NCI-H2107 (cell line): ENCODE measurements at regions not wholly inside any gene's neighbourhood (a gene's known extent, or its start where the extent isn't known, plus 50 kb on each side); places are given as distances from the start of the nearest gene placed in this dataset.

ENCODE experiments used
- DNase-seq: peaks from one replicate; lab custom pipeline; 2025; lab: John Stamatoyannopoulos, UW

DNA sequence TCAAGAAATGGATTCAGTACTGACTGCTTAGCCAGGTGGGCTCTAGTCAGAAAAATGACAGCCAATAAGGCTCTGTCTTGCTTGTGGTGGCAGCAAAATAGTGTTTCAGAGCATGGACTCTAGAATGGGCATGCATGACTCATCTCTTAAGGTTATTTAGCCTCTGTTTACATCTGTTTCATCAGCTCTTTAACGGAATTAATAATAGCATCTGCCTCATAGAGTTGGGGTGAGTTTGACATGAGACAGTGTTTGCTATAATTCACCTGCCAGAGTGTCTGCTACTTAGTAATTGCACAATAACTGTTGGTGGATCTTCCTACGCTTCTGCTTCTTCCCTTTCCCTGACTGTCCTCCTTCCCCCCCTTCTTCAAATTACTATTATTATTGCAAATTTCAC, 350.4 kb upstream of the SEMA6D start:
- DNase-seq = no peak

DNA sequence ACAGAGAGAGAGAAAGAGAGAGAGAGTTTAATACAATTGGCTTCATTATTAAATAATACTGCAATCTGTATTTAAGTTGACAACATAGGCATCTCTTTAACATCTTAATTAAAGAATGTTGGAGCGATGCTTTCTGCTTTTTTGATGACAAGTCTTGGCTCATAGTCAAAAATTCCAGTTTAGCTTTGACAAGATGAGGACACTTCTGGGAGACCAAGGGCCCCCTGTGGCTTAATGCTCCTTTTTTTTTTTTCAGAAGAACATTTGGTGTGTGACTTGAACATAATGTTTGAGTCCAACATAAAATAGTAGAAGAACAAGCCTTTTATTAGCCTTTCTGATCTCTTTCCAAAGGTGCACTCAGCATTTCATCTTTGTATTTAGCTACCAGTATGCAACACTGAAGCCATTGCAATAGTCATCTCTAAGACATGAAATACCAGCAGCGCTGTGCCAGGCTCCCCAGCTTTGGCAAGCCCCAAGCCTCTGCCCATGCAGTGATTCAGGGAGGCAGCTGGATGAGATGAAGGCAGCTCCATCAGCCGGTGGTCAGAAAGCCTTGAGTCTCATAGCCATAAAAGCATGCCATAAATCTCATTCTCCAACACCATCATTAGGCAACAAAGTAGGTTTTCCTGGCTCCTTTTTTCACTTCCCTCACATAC, 349.4 kb upstream of the SEMA6D start:
- DNase-seq = no peak

DNA sequence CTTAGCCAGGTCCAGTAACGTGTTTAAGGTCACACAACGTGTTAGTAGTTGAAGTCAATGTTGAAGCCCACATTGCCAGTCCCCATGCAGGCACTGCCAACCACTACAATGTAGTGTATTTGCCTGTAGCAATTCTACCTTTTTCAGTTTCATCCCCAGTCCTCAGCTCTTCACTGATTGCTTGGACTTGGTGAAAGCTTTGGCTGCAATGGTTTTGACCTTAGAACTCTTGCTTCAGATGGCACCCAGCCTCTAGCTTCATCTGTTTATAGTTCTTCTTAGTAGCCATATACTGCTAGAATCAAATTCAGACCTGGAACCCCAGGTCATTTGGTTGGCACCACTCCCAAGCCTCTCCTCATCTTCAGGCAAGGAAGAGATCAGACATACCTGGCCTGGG, 345.4 kb upstream of the SEMA6D start:
- no peak for DNase-seq

DNA sequence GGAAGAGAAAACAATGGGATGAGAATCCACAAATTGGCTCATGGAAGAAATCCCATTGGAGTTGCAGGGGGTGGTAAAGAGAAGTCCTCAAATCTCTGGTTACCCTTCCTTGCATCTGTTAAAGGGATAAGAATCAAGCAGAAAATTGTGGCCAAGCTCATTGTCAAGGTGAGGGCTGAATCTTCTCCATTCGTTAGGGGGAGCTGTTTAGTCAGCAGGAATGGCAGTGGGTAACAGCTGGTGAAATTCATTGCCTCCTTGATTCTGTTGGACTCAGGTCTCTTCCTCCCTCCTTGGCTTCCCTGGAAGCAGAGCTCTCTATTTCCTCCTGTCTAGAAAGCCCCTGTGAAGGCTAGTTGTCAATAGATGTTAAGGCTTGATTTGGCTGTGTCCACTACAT, 343.1 kb upstream of the SEMA6D start:
- no peak for DNase-seq

DNA sequence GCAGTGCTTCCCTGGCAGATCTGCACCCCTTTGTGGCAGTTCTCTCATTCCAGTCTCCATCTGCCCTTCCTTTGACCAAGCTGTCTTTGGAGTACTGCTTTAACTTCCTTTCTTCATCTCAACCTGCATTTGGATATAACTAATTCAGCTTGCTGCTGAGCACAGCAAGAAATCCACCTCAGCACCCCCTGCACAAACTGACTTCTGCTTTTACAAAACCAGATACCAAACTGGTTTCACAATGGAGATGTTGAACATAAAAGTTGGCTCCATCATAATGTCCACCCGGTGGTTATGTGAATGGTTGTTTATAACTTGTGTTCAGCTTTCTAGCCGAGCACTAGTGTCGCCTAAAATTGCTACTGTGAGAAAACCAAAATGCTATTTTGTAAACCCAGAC, 341.1 kb upstream of the SEMA6D start:
- no peak for DNase-seq

DNA sequence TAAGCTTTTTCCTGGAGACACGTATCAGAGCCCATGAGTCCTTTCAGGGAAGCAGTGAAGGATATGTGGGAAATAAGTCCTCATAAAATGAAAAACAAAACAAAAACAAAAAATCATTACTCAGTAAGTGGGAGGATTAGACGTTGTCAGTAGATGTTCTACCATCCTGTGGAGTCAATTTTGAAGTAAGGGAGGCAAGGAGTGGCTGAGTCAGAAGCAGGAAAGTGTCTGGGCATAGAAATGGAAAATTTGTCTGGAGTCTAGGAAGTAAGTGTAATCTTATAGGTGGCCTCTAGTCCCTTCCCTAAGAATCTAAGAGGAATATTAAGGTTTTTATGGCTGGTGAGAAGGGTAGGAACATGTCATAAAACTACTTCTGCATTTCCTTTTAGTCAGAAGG, 339.8 kb upstream of the SEMA6D start:
- no peak for DNase-seq

DNA sequence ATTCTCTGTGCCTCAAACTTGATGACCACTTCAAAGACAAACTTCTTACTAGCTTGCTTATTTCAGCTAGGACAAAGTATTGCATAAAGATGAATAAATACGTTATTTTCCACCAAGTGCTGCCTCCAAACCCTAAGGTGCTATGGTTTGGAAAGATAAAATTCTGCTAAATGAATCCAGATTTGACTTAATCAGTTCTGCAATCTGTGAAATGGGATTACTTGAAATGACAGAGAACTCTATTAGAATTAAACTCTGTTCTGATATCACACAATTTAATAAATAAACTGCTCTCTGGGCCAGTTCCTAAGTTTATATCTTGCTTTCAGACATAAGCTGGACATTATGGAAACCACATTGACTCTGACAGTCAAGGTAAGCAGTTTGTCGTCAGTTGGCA, 338.8 kb upstream of the SEMA6D start:
- no peak for DNase-seq

DNA sequence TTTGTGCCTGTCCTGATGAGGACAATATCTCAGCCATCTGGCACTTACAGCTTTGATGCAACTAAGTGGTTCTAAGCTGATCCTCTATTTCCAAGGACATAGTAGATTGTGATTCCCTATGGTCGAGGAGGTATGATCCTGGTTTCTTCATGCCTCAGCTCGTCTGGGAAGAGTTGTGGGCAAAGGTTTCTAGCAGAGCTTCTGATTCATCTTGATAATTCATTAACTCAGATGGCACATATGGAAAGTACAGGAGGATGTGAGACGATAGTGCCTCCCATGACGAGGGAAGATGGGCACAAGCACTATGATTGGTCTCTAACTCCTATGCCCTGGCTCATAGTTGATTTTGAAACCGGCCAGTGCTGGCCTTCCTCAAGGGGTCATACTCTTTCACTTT, 334.2 kb upstream of the SEMA6D start:
- no peak for DNase-seq

DNA sequence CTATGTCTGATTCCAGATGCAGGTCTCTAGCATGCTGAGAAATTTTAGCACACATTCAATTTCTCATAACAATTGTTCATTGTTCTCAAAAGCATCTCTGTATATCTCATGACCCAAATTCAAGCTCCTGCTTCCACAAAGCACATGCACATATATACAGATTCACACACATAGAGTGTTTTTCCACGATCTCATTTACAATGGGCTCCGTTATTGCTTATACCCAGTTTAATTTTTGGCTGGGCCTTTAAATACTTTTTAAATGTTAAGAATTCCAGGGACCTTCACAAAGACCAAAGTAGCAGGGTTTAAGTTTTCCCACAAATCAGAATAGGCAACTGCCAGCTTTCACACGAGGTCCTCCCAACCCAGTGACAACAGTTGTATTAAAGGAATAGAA, 333.5 kb upstream of the SEMA6D start:
- DNase-seq = no peak

DNA sequence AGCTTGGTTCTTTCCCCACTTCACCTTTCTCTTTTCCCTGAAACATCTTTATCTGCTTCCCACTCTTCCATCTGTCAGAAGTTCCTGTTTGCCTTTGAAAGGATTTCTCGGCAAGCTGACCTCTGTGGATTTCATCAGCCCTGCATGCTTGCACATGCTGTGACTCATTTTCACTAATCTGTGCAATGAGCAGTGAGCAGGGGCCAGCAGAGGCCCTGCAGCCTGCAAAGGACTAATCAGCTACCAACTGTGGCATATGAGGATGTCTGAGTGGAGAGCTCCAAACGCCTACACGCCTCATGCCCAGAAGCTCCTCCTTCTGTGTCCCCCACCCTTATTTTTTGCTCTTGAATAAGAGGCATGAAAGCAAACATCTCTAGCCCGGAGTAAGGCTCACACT, 333.0 kb upstream of the SEMA6D start:
- DNase-seq = no peak

DNA sequence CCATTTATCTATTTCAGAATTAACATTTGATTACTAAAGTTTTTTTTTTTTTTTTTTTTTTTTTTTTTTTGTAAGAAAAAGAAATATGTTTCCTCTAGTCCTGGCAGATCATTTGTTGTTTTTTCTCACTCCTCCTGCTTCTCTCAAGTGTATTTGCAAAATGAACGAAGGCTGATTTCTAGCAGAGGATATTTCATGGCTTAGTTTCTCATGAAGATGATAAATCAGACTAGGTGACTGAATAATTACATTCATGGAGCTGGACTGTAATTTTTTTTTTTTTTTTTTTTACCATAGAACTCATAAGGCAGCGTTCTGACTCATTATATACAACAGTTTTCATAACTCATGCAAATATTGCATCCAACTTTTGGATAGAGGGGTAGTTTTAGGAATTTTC, 332.5 kb upstream of the SEMA6D start:
- DNase-seq = no peak

DNA sequence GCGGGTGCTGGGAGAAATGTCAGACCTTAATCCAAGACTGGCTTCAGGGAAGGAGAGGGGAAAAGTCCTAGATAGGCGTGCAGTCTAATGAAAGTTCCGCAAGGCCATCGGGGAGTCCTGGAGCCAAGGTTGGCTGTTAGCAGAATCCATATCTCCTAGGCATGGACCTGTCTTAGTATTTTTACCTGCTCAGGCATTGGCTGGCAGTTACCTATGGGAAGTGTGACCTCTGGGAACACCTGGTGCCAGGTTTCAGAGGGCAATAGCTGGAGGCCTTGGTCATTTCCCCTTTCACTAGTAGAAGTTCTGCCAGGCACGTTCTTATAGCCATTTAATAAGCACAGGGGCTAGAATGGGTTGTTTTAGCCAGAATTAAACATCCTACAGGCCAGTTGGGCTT, 330.8 kb upstream of the SEMA6D start:
- no peak for DNase-seq

DNA sequence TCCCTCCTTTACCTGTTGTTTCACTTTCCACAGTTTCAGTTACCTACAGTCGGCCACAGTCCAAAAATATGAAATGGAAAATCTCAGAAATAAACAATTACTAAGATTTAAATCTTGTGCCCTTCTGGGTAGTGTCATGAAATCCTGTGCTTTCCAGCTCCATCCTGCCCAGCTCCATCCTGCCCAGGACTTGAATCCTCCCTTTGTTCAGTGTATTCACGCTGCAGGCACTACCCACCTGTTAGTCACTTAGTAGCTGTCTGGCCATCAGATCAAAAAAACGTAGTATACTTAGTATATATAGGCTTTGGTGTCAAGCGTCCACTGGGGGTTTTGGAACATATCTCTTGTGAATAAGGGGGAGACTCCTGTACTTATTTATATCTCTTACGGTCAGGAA, 329.0 kb upstream of the SEMA6D start:
- DNase-seq = no peak

DNA sequence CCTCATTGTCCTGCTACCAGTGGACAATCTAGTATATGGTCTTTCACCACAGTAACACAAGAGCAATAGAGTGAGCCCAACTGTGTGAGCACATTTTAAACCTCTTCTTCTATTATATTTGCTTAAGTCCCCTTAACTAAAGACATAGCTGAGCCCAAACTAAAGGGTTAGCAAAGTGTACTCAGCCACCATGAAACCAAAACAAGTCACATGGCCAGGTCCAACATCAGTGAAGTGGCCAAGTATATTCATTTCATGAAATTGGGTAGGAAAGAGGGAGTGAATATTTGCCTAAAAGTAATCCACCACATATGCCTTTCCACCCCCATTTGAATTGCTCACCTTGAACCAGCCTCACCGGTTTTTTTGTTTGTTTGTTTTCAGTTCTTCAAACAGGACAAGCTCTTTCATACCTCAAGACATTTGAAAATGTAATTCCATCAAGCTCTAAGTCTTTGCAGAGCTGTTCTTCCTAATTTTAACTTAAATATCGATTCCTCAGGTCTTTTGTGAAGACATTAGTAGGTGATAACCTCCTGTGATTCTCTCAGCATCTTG, 327.0 kb upstream of the SEMA6D start:
- no peak for DNase-seq

DNA sequence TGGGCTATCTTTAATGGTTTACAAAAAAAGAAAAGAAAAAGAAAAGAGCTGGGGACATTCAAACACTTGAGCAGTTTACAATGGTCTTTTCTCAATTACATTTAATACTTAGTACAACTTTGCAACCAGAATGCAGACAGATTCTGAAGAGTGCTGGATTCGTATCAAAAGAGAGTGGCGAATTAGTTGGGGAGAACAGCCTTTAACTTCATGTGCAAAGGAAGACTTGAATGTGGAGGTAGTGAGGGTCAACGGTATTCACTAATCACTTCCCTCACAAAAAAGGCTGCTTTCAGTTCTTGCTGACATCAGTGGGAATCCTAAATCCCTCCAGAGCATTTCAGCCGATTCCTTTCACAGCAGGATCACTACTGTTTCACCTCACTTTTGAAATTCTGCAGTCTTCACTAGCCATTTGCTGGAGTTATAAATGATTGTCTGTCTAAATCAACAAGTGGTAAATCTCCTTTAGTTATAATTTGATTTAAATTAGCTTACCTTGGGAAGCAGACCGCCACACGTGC, 323.0 kb upstream of the SEMA6D start:
- DNase-seq = no peak

DNA sequence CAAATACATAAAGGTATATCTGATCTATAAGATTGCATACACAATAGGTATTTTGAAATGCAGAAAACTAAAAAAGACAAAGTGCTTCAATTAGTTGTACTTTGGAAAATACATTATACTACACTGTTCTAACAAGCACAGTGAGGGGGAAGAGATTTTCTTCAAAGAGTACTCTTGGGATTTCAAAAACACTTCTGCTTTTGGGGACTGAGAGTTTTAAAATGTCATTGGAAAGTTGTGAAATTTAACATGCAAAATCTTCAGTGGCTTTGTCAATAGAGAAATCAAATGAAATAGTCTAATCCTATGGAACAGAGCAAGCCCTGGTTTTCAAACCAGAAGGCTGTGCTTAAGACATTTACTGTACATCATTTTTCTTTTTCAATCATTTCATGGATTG, 322.2 kb upstream of the SEMA6D start:
- DNase-seq = no peak

DNA sequence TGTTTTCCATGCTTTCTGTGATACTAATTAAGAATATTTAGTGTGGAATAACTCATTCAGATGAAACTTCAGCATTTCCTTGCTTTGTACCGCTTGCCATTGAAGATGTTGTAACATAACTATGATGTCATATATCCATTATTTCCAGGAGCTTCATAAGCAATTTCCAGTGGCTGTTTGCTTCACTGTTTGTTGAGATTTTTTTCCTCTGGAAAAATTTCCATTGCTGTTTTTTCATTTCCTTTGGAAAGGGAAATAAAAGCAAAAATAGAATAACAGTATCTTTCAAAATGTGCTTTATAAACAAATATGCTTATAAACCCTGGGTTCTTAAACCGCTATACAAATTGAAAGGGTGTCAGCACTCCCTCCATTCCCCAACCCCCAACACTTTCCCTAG, 319.6 kb upstream of the SEMA6D start:
- DNase-seq = no peak

DNA sequence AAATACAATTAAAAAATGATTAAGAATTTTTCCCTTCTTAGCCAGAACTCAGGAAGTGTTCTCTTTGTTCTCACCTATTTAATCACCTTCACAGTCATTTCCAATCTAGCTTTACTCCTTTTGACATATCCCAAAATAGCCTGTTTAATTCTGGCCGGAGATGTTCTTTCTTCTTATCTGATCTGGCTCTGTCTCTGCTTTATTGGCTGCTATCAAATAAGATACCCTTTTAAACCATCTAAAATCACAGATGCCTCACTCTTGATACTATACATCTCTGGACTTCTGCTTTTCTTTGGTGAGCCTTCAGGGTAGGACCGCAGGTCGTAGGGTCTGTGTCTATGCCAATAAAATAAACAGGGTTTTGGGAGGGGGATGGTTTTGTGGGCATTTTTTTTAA, 319.2 kb upstream of the SEMA6D start:
- no peak for DNase-seq

DNA sequence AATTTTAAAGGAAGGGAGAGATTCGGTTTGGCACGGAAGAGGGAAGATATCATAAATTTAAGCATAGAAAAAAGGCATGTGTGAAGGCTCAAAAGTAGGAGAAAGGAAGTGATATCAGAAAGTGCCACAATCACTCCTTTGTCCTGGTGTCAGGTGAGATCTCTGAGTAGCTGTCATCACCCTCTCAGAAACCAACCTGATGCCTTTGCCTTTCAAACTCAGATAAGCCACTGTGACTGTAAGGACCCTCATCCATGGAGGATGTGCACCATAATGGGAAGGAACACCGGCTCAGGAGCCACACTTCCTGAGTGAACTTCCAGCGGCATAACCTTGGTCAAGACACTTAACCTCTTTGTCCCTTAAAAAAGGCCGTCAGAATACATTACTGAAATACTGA, 318.7 kb upstream of the SEMA6D start:
- no peak for DNase-seq

DNA sequence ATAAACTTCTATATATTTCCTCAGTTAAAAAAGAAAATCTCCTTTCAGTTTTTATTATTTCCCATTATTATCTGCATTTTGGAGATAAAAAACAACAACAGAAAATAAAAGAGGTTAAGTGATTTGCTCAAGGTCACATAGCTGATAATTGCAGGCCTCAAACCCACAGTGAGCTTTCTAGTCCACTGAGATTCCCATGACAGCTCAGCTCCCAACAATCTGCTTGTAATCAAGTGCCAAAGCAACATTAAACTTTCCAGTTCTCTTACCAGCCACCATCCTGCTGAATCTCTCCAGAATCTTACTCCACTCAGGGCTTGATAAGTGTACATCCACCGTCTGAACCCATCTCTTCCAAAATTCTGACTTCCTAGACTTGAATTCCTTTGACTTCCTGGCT, 318.2 kb upstream of the SEMA6D start:
- DNase-seq = no peak

DNA sequence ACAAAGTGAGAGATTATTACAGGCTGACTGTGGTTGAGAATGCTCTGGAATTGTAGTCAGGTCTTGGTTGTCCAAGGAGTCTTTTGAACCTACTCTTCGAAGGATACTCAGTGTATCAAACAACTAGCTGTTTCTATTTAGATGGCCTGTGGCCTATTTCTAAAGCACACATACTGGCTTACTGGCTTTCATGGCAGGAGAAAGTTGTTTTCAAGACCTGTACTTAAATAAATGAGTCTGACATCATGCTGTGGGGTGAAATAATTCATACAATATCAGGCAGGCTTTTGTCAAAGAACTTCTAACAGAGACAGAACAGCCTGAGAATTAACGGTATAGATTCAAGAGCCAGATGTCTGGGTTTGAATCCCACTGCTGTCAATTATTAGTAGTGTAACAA, 316.7 kb upstream of the SEMA6D start:
- no peak for DNase-seq

DNA sequence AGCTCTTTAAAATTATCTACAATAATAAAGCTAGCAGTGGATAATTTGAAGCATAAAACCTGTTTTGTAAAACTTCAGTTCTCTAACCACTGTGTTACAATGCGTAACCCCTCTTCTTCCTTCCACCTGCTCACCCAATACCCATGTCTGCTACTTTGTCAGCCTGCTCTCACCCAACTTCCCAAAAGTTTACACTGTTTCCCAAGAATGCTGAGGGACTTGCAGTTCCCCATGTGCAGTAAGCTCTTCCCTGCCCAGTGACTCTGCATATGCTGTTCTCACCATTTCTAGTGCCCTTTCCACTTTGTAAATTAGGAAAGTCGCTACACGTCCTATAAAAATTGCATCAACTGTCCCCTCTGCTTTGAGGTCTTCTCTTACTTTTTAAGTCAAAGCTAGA, 315.9 kb upstream of the SEMA6D start:
- no peak for DNase-seq

DNA sequence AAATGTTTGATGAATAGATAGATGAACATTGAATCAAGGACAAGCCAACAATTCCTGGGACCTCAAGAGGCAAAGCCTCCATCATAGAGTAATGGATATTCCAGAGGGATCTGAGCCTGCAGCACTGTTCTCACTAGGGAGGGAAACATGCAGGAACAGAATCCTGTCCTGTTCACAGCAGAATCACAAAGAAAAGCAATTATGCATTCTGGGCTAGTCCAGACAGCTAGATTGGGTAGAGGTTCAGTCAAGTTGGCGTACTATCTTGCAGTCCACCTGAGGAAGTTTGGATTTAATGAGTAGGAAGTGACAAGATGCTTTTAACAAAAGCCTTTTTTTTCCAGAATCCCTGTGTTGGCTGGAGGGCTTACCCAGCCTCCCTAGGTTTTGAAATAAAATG, 314.5 kb upstream of the SEMA6D start:
- no peak for DNase-seq

DNA sequence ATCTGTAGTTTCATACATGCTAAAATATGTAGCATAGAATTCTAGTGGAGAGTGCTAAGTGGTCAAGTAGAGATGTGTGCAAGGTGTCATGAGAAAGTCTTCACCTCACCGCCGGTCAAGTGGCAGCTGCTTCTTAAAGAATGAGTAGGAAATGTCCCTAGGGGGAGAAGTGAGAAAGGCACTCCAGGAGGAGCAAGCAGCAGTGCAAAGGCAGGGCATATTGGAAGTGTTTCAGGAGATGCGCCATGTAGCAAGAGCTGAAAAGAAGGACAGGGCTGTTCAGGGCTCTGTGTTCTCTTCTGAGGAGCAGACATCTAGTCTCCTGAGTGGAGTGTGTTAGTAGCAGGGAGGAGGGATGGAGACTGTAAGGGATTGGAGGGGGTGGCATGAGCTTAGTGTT, 312.4 kb upstream of the SEMA6D start:
- no peak for DNase-seq
